ENCODE measurements at regions not wholly inside any gene's neighbourhood (a gene's known extent, or its start where the extent isn't known, plus 50 kb on each side); places are given as distances from the start of the nearest gene placed in this dataset.

DNA sequence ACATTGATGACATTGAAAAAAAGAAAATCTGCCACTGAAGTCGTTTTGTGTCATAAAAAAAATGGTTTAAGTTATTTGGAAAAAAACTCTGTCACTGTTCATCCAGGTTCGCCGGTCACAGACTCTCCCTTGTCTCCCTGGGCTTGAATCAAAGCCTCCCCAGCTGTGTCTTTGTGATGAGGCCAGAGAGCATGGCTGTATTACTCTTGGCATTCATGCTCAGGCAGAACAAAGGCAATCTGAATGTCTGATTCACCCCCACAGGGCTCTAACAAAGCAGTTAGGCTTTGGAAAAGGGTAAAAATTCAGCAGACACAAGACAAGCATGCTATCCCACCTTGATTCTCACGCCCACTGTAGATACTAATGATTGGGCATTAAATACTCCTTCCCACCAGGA, 304.3 kb upstream of the PLD5 start:
- no peak overlapping the region for H3K4me3 ChIP-seq (ENCODE audit: low read length)
- H3K9me3 ChIP-seq (ENCODE audit: control insufficient read depth in 1 of 2, insufficient read depth in 1 of 2, low read length in 2 of 2): no peaks in the 10 kb centered on the region
- ChIA-PET POLR2A (no interaction called here), CTCF (no interaction called here)
- TF ChIP-seq, protein P1, sequence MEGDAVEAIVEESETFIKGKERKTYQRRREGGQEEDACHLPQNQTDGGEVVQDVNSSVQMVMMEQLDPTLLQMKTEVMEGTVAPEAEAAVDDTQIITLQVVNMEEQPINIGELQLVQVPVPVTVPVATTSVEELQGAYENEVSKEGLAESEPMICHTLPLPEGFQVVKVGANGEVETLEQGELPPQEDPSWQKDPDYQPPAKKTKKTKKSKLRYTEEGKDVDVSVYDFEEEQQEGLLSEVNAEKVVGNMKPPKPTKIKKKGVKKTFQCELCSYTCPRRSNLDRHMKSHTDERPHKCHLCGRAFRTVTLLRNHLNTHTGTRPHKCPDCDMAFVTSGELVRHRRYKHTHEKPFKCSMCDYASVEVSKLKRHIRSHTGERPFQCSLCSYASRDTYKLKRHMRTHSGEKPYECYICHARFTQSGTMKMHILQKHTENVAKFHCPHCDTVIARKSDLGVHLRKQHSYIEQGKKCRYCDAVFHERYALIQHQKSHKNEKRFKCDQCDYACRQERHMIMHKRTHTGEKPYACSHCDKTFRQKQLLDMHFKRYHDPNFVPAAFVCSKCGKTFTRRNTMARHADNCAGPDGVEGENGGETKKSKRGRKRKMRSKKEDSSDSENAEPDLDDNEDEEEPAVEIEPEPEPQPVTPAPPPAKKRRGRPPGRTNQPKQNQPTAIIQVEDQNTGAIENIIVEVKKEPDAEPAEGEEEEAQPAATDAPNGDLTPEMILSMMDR (IDR thresholded peaks at IDR 0.05): no peak
- peaks cover 2% of the 10 kb centered on the region for H3K9me3 Mint-ChIP-seq
- no peak overlapping the region for H3K27ac Mint-ChIP-seq
- no peak for DNase-seq
- no peaks in the 10 kb centered on the region for H3K4me1 Mint-ChIP-seq (ENCODE audit: low read depth)
- H3K36me3 ChIP-seq (ENCODE audit: insufficient read depth, low read length): no peaks in the 10 kb centered on the region
- H3K4me3 Mint-ChIP-seq: no peak overlapping the region
- H3K27ac ChIP-seq (ENCODE audit: low read depth in 1 of 2, low read length in 2 of 2): no peak overlapping the region
- no peaks in the 10 kb centered on the region for H3K27me3 Mint-ChIP-seq
- no peaks in the 10 kb centered on the region for H3K36me3 Mint-ChIP-seq (ENCODE audit: low read depth)
- ATAC-seq (ENCODE audit: poor library complexity): no peak
- no peaks in the 10 kb centered on the region for H3K4me1 ChIP-seq (ENCODE audit: insufficient read depth, low read length)
- intact Hi-C loops (cut with DNase I, micrococcal nuclease): no loop called here
- no peaks in the 10 kb centered on the region for H3K27me3 ChIP-seq (ENCODE audit: control insufficient read depth in 1 of 2, insufficient read depth in 2 of 2, low read length in 2 of 2)

DNA sequence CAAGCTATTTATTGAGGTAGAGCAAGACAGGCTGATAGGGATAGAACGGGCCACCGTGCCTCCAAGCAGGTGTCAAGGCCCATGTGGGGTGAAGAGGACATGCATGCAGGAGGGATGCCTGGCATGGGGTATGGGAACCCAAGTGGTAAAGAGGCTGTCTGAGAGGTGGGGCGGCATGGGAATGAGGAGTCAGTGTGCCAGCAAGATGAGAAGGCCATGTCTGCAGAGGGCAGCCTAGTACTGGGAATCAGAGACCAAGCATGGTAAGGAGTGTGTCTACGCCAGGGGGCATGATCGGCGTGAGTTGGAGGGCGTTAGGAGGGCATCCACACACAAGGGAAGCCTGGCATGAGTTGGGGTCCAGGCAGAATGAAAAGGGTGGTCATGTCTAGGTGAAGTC, 303.7 kb upstream of the PLD5 start:
- Histone ChIP-seq H3K36me3 (ENCODE audit: insufficient read depth, low read length) (no peaks in the 10 kb centered on the region), H3K9me3 (ENCODE audit: control insufficient read depth in 1 of 2, insufficient read depth in 1 of 2, low read length in 2 of 2) (no peaks in the 10 kb centered on the region), H3K4me3 (ENCODE audit: low read length) (no peak overlapping the region), H3K4me1 (ENCODE audit: insufficient read depth, low read length) (no peaks in the 10 kb centered on the region), H3K27me3 (ENCODE audit: control insufficient read depth in 1 of 2, insufficient read depth in 2 of 2, low read length in 2 of 2) (no peaks in the 10 kb centered on the region), H3K27ac (ENCODE audit: low read depth in 1 of 2, low read length in 2 of 2) (no peak overlapping the region)
- CTCF ChIA-PET: no interaction called here
- TF ChIP-seq, protein P1 (IDR thresholded peaks at IDR 0.05): no peak
- DNase-seq (no peak), ATAC-seq (ENCODE audit: poor library complexity) (no peak)
- POLR2A ChIA-PET: no interaction called here
- Mint-ChIP-seq H3K4me3 (no peak overlapping the region), H3K27ac (no peak overlapping the region), H3K36me3 (ENCODE audit: low read depth) (no peaks in the 10 kb centered on the region), H3K4me1 (ENCODE audit: low read depth) (no peaks in the 10 kb centered on the region), H3K9me3 (peaks cover 2% of the 10 kb centered on the region), H3K27me3 (no peaks in the 10 kb centered on the region)
- intact Hi-C loops (cut with DNase I, micrococcal nuclease): no loop called here

DNA sequence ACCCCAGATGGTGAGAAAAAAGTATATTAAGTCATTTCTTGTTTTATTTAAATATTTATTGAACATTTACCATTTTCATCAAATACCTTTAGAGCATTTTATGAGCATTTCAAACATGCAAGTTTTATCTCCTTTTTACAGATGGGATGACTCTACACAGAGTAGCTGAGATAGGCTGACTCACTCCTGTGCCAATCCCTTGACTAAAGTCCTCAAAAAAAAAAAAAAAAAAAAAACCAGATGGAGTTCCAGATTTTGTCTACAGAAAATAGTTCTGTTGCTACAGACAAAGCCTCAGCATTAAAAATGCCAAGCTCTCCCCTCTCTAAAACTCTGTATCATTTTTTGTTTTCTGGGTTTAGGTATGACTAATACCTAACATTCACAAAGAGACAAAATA, 303.0 kb upstream of the PLD5 start:
- ChIA-PET CTCF (no interaction called here), POLR2A (no interaction called here)
- no peak overlapping the region for H3K27ac ChIP-seq (ENCODE audit: low read depth in 1 of 2, low read length in 2 of 2)
- no peaks in the 10 kb centered on the region for H3K9me3 ChIP-seq (ENCODE audit: control insufficient read depth in 1 of 2, insufficient read depth in 1 of 2, low read length in 2 of 2)
- H3K36me3 ChIP-seq (ENCODE audit: insufficient read depth, low read length): no peaks in the 10 kb centered on the region
- TF ChIP-seq, protein P1 (IDR thresholded peaks at IDR 0.05): no peak
- DNase-seq: no peak
- no peak overlapping the region for H3K4me3 ChIP-seq (ENCODE audit: low read length)
- ATAC-seq (ENCODE audit: poor library complexity): no peak
- Mint-ChIP-seq H3K27ac (no peak overlapping the region), H3K4me1 (ENCODE audit: low read depth) (no peaks in the 10 kb centered on the region), H3K4me3 (no peak overlapping the region), H3K36me3 (ENCODE audit: low read depth) (no peaks in the 10 kb centered on the region), H3K27me3 (no peaks in the 10 kb centered on the region), H3K9me3 (no peaks in the 10 kb centered on the region)
- H3K27me3 ChIP-seq (ENCODE audit: control insufficient read depth in 1 of 2, insufficient read depth in 2 of 2, low read length in 2 of 2): no peaks in the 10 kb centered on the region
- intact Hi-C loops (cut with DNase I, micrococcal nuclease): no loop called here
- no peaks in the 10 kb centered on the region for H3K4me1 ChIP-seq (ENCODE audit: insufficient read depth, low read length)

Data from CD4-positive, alpha-beta T cell (primary cell).